GM10266 (cell line): ENCODE measurements at regions not wholly inside any gene's neighbourhood (a gene's known extent, or its start where the extent isn't known, plus 50 kb on each side); places are given as distances from the start of the nearest gene placed in this dataset.

Experiments
- DNase-seq: peaks from one replicate; pipeline ENCODE4 v3.0.0; 2012; ENCODE audit errors: extremely low spot score
- CTCF ChIP-seq: IDR thresholded peaks from 2 replicates; pipeline ENCODE4 v1.5.1; 2012; ENCODE audit warnings: mild to moderate bottlenecking, low read depth; ENCODE audit not compliant: control insufficient read depth, insufficient read depth; ENCODE audit errors: missing control alignments

- no peak for TF ChIP-seq CTCF
These were observed 67.2 kb upstream of the DLK1 start for GRCh38 chr14:100659345-100660001.

GRCh38 chr14:100660498-100660881, 66.2 kb upstream of the DLK1 start:
- no peak for DNase-seq
- TF ChIP-seq CTCF, result no peak

More at GRCh38 chr14:100659345-100660001, 67.2 kb upstream of the DLK1 start:
- no peak for DNase-seq

GRCh38 chr14:100660882-100661635, 65.6 kb upstream of the DLK1 start:
- DNase-seq, result no peak
- TF ChIP-seq CTCF, result no peak

- peak; percentile 73 for DNase-seq
- peak; percentile 76 for TF ChIP-seq CTCF
These were observed 63.6 kb upstream of the DLK1 start for GRCh38 chr14:100662879-100663760.

GRCh38 chr14:100663761-100664052, 63.0 kb upstream of the DLK1 start:
- TF ChIP-seq CTCF, result no peak
- no peak for DNase-seq

GRCh38 chr14:100664231-100664630, 62.5 kb upstream of the DLK1 start:
- no peak for TF ChIP-seq CTCF
- DNase-seq, result no peak
